HT-29 (cell line): ENCODE measurements at regions not wholly inside any gene's neighbourhood (a gene's known extent, or its start where the extent isn't known, plus 50 kb on each side); places are given as distances from the start of the nearest gene placed in this dataset.

Experiments used
- DNase-seq: peaks from one replicate; pipeline ENCODE4 v3.0.0-alpha.2; 2015; ENCODE audit warnings: low spot score

GRCh38 chr9:79809316-79809876 is 237.6 kb downstream of the TLE4 start:
- no peak for DNase-seq

DNA sequence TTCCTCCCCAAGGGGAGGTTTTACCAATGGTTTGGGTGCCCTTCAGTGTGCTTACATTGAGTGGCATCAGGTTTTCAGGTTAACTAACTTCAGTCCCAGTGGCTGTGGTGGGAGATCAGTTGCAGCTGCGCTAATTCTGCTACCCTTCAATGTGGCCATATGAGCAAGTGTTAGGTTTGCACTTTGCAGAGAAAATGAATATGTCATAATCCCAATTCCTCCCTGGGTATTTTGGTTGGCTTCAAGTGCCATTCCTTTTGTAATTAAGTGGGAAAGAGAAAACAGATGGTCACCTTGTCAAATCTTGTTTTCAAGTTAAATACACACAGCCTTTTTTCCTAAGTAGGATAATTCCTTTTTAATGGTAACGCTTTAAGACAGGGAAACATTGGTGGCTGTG is 236.2 kb downstream of the TLE4 start:
- no peak for DNase-seq

DNA sequence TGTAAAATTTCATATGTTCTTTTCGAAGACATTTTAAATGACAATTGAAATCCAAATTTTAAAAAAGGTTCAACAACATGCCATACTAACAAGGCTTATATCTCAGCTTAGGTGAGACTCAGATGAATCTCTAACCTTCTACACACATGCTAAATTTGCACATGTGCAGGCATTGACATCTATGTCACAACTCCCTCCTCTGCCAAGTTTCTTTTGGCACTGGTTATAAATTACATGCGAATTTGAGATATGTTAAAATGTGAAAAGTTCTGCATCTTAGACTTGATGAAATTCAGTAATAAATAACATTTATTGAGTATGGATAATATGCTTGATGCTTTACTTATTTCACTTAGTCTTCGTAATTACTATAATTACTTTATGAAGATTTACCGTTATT is 234.3 kb downstream of the TLE4 start:
- DNase-seq, result no peak

DNA sequence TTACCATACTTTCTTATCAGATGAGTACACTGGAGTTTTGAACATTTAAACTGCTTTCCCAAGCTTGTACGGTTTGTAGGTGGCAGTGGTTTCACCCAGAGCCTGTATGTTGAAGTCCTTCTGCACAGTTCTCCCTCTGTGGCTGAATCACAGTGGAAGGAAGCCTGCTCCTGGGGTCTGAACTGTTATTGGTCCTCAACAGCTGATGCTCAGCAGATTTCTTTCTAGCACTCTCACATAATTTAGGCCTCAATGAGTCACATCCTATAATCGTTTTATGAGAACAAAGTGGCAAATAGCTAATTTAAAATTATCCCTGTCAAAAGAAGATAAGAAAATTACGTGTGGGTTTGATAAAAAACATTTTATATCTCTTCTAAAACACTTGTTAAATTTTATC is 229.7 kb downstream of the TLE4 start:
- no peak for DNase-seq

- no peak for DNase-seq
Observed at GRCh38 chr9:79800578-79800977, 228.8 kb downstream of the TLE4 start.

GRCh38 chr9:79799691-79800335 is 228.0 kb downstream of the TLE4 start:
- DNase-seq, result no peak

DNA sequence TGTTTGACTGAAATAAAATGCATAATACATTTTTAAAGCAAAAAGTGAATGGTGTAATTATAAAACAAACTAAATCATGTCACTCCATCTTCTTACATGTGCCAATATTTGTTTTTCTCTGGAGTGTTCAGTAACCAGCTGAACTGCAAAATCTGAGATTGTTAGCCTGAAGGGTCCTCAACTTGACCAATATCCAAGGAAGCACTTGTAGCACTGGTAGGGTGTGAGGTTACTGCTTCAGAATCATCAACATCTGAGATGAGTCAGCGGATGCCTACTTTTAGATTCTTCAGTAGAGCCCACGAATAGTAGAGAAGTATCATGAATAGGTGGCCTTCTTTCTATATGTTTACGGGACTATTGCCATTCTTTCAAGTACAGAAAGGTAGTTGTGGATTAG is 226.7 kb downstream of the TLE4 start:
- no peak for DNase-seq

DNA sequence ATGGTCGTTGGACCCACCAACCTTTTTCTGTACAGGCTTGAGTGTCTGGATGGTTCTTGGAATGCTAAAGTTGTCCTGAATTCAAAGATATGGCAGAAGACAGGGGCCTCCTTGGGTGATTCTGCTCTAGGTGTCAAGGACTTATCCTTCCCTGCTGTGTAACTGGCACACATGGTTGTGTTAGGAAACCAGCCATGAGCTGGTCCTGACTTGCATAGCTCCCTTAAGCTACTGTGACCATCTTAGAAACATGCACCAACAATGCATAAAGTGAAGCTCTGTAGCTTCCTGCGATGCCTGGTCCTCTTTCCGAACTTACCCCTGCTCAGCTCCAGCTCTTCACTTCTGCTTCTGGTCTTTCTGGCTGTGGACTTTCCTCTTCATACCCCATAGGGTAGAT is 224.6 kb downstream of the TLE4 start:
- no peak for DNase-seq

GRCh38 chr9:79788662-79789061 is 216.9 kb downstream of the TLE4 start:
- no peak for DNase-seq

- DNase-seq, result no peak
Observed at GRCh38 chr9:79781263-79781662, 209.5 kb downstream of the TLE4 start.

DNA sequence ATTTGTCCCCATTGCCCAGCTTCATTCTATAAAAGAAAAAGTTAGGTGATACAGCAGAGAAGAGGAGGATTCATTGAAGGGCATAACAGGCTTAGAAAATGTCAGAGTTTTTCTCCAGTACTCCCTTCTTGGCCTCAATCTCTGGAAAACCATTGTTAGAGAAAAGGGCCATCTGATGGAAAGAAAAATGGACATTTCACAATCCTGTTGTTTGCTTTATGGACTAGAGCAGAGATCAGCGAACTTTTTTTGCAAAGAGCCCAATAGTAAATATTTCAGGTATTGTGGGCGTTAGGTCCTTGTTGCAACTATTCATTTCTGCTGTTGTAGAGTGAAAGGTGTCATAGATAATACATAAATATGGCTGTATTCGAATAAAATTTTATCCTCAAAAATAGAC is 208.8 kb downstream of the TLE4 start:
- no peak for DNase-seq

DNA sequence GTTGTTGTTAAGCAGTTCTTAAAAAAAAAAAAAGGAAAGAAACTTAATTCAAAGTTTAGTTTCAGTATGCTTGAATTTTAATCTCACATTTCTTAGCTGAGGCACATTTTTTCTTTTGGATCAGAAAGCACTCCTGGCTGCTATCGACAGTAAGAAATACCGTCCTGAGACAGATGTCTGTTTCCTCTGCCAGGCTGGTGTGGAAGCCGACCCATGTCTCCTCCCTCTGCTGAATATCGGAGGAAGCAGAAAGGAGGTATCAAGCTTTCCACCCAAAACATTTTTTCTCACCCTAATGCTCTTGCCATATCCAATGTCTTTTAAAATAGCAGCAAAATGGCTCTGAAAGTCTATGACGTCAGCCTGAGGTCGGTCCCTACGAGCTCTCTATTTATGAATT is 208.1 kb downstream of the TLE4 start:
- DNase-seq, result no peak

DNA sequence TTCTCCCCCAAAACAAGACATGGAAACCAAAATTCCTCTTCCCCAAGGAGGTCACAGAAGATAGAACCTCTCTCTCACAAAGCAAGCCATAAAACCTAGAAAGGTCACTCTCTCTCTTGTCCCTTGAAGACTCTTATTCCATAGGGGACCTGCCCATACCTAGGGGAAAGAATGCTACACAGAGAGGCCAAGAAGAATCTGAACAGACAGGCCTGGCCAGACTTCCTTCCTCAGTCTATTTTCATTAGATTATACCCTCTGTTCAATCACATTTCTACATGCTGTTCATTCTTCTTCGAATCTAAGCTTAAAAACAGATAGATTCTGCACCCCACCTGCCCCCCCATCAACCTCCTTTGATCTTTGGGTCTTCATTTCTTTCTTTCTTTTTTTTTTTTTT is 206.8 kb downstream of the TLE4 start:
- DNase-seq, result no peak

DNA sequence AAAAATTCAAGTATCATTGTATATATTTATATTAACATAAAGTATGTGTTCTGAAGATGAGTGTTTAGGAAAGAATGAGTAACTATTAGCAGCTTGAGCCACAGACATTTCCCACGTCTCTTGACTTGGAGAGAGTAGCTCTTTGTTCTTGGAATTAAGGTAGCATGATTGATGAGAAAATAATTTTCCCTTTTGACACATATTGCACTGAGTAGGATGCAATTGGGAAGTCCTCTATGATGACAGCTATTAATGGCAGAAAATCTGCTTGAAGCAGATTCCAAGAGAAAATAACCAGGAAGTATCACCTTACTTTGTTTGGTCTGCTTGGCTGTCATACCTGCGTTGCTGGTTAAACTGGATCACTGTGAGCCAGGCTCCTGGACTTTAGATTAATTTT is 204.8 kb downstream of the TLE4 start:
- no peak for DNase-seq
